GM23338 (cell line): ENCODE measurements at regions not wholly inside any gene's neighbourhood (a gene's known extent, or its start where the extent isn't known, plus 50 kb on each side); places are given as distances from the start of the nearest gene placed in this dataset.

Experiments
- ATAC-seq: fragments of 200-7000 bp; cut with Tn5 transposase; 3 replicates; pipeline ENCODE4 v1.9.1; 2020
- DNase-seq: peaks from one replicate; pipeline ENCODE4 v3.0.0-alpha.2; 2015; ENCODE audit warnings: low spot score
- H2AFZ ChIP-seq: fragments of 200-600 bp; sonication (generic); 2 replicates; pipeline ENCODE4 v1.8.0; 2016; ENCODE audit warnings: antibody characterized with exemption, mild to moderate bottlenecking, moderate library complexity
- H3F3A ChIP-seq: fragments of 200-600 bp; sonication (generic); replicated peaks from 2 replicates; pipeline ENCODE4 v1.8.0; 2017; ENCODE audit warnings: antibody characterized with exemption, mixed run types, low read depth
- H3K27ac ChIP-seq: fragments of 200-600 bp; sonication (generic); 2 replicates; pipeline ENCODE4 v1.6.1; 2016; ENCODE audit warnings: low read depth
- H3K27me3 ChIP-seq: fragments of 200-600 bp; sonication (generic); 2 replicates; pipeline ENCODE4 v1.8.0; 2016; ENCODE audit warnings: mild to moderate bottlenecking, mixed run types, moderate library complexity; ENCODE audit not compliant: insufficient read depth
- H3K36me3 ChIP-seq: fragments of 200-600 bp; sonication (generic); 2 replicates; pipeline ENCODE4 v1.8.0; 2016; ENCODE audit warnings: mild to moderate bottlenecking; ENCODE audit not compliant: insufficient read depth
- H3K4me1 ChIP-seq: fragments of 200-600 bp; sonication (generic); 2 replicates; pipeline ENCODE4 v1.8.0; 2016; ENCODE audit warnings: mild to moderate bottlenecking, moderate library complexity; ENCODE audit not compliant: insufficient read depth
- H3K4me2 ChIP-seq: fragments of 200-600 bp; sonication (generic); 2 replicates; pipeline ENCODE4 v1.7.1; 2017; ENCODE audit warnings: mixed run types
- H3K4me3 ChIP-seq: fragments of 200-600 bp; sonication (generic); 2 replicates; pipeline ENCODE4 v1.6.1; 2016; ENCODE audit warnings: mixed run types
- H3K79me2 ChIP-seq: fragments of 200-600 bp; sonication (generic); replicated peaks from 2 replicates; pipeline ENCODE4 v1.8.0; 2017; ENCODE audit warnings: mild to moderate bottlenecking; ENCODE audit not compliant: insufficient read depth
- H3K9me2 ChIP-seq: fragments of 200-600 bp; sonication (generic); 2 replicates; pipeline ENCODE4 v1.8.0; 2017; ENCODE audit not compliant: insufficient read depth
- H4K20me1 ChIP-seq: fragments of 200-600 bp; sonication (generic); replicated peaks from 2 replicates; pipeline ENCODE4 v1.8.0; 2017; ENCODE audit warnings: mild to moderate bottlenecking; ENCODE audit not compliant: insufficient read depth
- H3K27ac Mint-ChIP-seq: 2 replicates; pipeline ENCODE4 v1.8.0; 2020; ENCODE audit warnings: inconsistent platforms, mild to moderate bottlenecking, moderate library complexity, mixed read lengths
- H3K27me3 Mint-ChIP-seq: 3 replicates; pipeline ENCODE4 v1.8.0; 2022; ENCODE audit warnings: low read depth, mild to moderate bottlenecking, moderate library complexity, mixed read lengths, inconsistent platforms; ENCODE audit not compliant: insufficient read depth, poor library complexity
- H3K36me3 Mint-ChIP-seq: 3 replicates; pipeline ENCODE4 v1.8.0; 2021; ENCODE audit warnings: low read depth, mild to moderate bottlenecking, inconsistent platforms, moderate library complexity, mixed read lengths
- H3K4me1 Mint-ChIP-seq: 3 replicates; pipeline ENCODE4 v1.8.0; 2020; ENCODE audit warnings: mild to moderate bottlenecking, inconsistent platforms, mixed read lengths
- H3K4me3 Mint-ChIP-seq: 3 replicates; pipeline ENCODE4 v1.8.0; 2021; ENCODE audit warnings: moderate library complexity, mild to moderate bottlenecking, inconsistent platforms, mixed read lengths
- H3K9me3 Mint-ChIP-seq: 3 replicates; pipeline ENCODE4 v1.8.0; 2020; ENCODE audit warnings: moderate library complexity, mild to moderate bottlenecking, inconsistent platforms, mixed read lengths
- EZH2 ChIP-seq: fragments of 200-600 bp; sonication (generic); IDR thresholded peaks from one replicate; pipeline ENCODE4 v1.8.0; 2017; ENCODE audit warnings: antibody characterized with exemption, mild to moderate bottlenecking, low read depth; ENCODE audit not compliant: unreplicated experiment
- EZH2phosphoT487 ChIP-seq: fragments of 200-600 bp; sonication (generic); IDR thresholded peaks from one replicate; pipeline ENCODE4 v1.8.1; 2018; ENCODE audit warnings: antibody characterized with exemption; ENCODE audit not compliant: unreplicated experiment
- JUNB ChIP-seq: IDR thresholded peaks from one replicate; pipeline ENCODE4 v1.6.1; 2016; ENCODE audit warnings: antibody characterized with exemption; ENCODE audit not compliant: unreplicated experiment
- NANOG ChIP-seq: IDR thresholded peaks from 2 replicates; pipeline ENCODE4 v1.6.1; 2016; ENCODE audit warnings: antibody characterized with exemption, borderline replicate concordance
- STAT1 ChIP-seq: IDR thresholded peaks from one replicate; pipeline ENCODE4 v1.6.1; 2016; ENCODE audit warnings: antibody characterized with exemption; ENCODE audit not compliant: unreplicated experiment
- ZNF114 ChIP-seq: fragments of 250-450 bp; sonication (Bioruptor Pico); IDR thresholded peaks from 2 replicates; pipeline ENCODE4 v1.5.0; 2020; ENCODE audit warnings: mild to moderate bottlenecking, moderate library complexity
- ZNF331 ChIP-seq: fragments of 250-450 bp; sonication (Bioruptor Pico); IDR thresholded peaks from 2 replicates; pipeline ENCODE4 v1.5.0; 2020; ENCODE audit warnings: low read depth, mild to moderate bottlenecking, moderate library complexity
- TF ChIP-seq, protein P1 (sequence below), 2 experiments: fragments of 200-600 bp in 1 of 2; sonication (generic) in 1 of 2; conservative IDR thresholded peaks; 2 replicates each; pipeline versions ENCODE4 v1.5.1 to v1.6.1; 2016 to 2017; ENCODE audit warnings: antibody characterized with exemption in 2 of 2, low read depth in 2 of 2, mild to moderate bottlenecking in 2 of 2, moderate library complexity in 1 of 2
- TF ChIP-seq, protein P2 (sequence below): IDR thresholded peaks from 2 replicates; pipeline ENCODE4 v1.6.1; 2016; ENCODE audit warnings: antibody characterized with exemption
- TF ChIP-seq, protein P3 (sequence below): fragments of 250-450 bp; sonication (Bioruptor Pico); IDR thresholded peaks from 2 replicates; pipeline ENCODE4 v1.5.0; 2020; ENCODE audit warnings: mild to moderate bottlenecking, moderate library complexity

DNA sequence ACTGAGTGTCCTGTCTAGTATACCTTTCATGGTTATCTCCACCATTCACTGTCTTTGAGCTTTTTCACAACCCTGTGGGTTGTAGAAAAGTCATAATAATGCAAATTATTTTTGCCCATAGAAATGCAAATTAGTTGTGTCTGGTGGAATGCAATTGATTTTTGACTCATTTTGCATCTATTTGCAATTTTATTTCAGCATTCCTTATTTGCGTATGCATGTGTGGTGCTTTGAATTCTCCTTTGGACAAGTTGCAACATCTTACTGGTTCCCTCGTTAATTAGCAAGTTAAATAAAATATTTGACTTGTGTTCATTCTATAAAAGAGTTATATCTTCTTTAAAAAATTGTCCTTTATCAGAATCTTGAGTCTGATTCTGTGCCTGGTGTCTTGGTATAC, 297.3 kb upstream of the CASK start (continued):
- no peak for TF ChIP-seq EZH2phosphoT487
- TF ChIP-seq, protein P1, sequence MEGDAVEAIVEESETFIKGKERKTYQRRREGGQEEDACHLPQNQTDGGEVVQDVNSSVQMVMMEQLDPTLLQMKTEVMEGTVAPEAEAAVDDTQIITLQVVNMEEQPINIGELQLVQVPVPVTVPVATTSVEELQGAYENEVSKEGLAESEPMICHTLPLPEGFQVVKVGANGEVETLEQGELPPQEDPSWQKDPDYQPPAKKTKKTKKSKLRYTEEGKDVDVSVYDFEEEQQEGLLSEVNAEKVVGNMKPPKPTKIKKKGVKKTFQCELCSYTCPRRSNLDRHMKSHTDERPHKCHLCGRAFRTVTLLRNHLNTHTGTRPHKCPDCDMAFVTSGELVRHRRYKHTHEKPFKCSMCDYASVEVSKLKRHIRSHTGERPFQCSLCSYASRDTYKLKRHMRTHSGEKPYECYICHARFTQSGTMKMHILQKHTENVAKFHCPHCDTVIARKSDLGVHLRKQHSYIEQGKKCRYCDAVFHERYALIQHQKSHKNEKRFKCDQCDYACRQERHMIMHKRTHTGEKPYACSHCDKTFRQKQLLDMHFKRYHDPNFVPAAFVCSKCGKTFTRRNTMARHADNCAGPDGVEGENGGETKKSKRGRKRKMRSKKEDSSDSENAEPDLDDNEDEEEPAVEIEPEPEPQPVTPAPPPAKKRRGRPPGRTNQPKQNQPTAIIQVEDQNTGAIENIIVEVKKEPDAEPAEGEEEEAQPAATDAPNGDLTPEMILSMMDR (conservative IDR thresholded peaks at IDR 0.05; ENCODE audit: low read depth in 2 of 2), result no peak
- TF ChIP-seq, protein P2, sequence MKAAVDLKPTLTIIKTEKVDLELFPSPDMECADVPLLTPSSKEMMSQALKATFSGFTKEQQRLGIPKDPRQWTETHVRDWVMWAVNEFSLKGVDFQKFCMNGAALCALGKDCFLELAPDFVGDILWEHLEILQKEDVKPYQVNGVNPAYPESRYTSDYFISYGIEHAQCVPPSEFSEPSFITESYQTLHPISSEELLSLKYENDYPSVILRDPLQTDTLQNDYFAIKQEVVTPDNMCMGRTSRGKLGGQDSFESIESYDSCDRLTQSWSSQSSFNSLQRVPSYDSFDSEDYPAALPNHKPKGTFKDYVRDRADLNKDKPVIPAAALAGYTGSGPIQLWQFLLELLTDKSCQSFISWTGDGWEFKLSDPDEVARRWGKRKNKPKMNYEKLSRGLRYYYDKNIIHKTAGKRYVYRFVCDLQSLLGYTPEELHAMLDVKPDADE, result no peak

DNA sequence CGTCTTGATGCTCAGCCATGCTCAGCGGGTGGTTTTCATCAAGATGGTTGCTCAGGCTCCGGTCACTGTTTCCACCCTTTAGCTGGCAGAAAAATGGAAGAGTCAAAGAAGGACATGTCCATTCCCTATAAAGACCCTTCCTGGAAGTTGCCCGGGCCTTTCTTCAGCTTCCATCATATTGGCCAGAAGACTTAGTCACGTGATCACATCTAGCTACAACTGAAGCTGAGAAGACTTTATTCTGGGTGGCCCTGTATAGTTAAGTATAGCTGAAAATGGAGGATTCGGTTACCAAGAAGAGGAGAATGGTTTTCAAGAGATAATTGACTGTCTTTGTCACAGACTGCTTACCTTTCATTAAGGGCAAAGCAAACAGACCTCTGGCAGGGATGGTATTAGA, 296.7 kb upstream of the CASK start:
- Histone ChIP-seq H3K4me1 (no peaks in the 10 kb centered on the region), H2AFZ (no peak overlapping the region), H3K9me2 (no peaks in the 10 kb centered on the region), H3K79me2 (no peaks in the 10 kb centered on the region), H3K36me3 (no peaks in the 10 kb centered on the region), H3K27me3 (no peaks in the 10 kb centered on the region), H3K27ac (no peak overlapping the region), H3F3A (no peaks in the 10 kb centered on the region), H3K4me3 (no peak overlapping the region), H4K20me1 (no peaks in the 10 kb centered on the region), H3K4me2 (no peak overlapping the region)
- no peak for DNase-seq
- H3K9me3 Mint-ChIP-seq, result no peaks in the 10 kb centered on the region; the same call in 2 of the 3 replicates
- H3K4me1 Mint-ChIP-seq, result peaks cover 3% of the 10 kb centered on the region; the same call in 1 of the 3 replicates
- H3K36me3 Mint-ChIP-seq, result no peaks in the 10 kb centered on the region
- H3K27me3 Mint-ChIP-seq, result no peaks in the 10 kb centered on the region
- no peak overlapping the region for H3K27ac Mint-ChIP-seq
- no peak for ATAC-seq
- no peak for TF ChIP-seq ZNF114 (CRISPR knock-in tag)
- TF ChIP-seq, protein P2, result no peak
- TF ChIP-seq, protein P3, sequence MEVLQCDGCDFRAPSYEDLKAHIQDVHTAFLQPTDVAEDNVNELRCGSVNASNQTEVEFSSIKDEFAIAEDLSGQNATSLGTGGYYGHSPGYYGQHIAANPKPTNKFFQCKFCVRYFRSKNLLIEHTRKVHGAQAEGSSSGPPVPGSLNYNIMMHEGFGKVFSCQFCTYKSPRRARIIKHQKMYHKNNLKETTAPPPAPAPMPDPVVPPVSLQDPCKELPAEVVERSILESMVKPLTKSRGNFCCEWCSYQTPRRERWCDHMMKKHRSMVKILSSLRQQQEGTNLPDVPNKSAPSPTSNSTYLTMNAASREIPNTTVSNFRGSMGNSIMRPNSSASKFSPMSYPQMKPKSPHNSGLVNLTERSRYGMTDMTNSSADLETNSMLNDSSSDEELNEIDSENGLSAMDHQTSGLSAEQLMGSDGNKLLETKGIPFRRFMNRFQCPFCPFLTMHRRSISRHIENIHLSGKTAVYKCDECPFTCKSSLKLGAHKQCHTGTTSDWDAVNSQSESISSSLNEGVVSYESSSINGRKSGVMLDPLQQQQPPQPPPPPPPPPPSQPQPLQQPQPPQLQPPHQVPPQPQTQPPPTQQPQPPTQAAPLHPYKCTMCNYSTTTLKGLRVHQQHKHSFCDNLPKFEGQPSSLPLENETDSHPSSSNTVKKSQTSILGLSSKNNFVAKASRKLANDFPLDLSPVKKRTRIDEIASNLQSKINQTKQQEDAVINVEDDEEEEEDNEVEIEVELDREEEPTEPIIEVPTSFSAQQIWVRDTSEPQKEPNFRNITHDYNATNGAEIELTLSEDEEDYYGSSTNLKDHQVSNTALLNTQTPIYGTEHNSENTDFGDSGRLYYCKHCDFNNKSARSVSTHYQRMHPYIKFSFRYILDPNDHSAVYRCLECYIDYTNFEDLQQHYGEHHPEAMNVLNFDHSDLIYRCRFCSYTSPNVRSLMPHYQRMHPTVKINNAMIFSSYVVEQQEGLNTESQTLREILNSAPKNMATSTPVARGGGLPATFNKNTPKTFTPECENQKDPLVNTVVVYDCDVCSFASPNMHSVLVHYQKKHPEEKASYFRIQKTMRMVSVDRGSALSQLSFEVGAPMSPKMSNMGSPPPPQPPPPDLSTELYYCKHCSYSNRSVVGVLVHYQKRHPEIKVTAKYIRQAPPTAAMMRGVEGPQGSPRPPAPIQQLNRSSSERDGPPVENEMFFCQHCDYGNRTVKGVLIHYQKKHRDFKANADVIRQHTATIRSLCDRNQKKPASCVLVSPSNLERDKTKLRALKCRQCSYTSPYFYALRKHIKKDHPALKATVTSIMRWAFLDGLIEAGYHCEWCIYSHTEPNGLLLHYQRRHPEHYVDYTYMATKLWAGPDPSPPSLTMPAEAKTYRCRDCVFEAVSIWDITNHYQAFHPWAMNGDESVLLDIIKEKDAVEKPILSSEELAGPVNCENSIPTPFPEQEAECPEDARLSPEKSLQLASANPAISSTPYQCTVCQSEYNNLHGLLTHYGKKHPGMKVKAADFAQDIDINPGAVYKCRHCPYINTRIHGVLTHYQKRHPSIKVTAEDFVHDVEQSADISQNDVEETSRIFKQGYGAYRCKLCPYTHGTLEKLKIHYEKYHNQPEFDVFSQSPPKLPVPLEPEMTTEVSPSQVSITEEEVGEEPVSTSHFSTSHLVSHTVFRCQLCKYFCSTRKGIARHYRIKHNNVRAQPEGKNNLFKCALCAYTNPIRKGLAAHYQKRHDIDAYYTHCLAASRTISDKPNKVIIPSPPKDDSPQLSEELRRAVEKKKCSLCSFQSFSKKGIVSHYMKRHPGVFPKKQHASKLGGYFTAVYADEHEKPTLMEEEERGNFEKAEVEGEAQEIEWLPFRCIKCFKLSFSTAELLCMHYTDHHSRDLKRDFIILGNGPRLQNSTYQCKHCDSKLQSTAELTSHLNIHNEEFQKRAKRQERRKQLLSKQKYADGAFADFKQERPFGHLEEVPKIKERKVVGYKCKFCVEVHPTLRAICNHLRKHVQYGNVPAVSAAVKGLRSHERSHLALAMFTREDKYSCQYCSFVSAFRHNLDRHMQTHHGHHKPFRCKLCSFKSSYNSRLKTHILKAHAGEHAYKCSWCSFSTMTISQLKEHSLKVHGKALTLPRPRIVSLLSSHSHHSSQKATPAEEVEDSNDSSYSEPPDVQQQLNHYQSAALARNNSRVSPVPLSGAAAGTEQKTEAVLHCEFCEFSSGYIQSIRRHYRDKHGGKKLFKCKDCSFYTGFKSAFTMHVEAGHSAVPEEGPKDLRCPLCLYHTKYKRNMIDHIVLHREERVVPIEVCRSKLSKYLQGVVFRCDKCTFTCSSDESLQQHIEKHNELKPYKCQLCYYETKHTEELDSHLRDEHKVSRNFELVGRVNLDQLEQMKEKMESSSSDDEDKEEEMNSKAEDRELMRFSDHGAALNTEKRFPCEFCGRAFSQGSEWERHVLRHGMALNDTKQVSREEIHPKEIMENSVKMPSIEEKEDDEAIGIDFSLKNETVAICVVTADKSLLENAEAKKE (CRISPR knock-in tag), result no peak
- no peak for TF ChIP-seq NANOG
- TF ChIP-seq STAT1, result no peak
- TF ChIP-seq ZNF331, result no peak
- TF ChIP-seq, protein P1 (conservative IDR thresholded peaks at IDR 0.05; ENCODE audit: low read depth in 2 of 2), result no peak
- TF ChIP-seq EZH2, result no peak
- no peak for TF ChIP-seq JUNB
- no peak overlapping the region for H3K4me3 Mint-ChIP-seq
